ENCODE measurements at regions not wholly inside any gene's neighbourhood (a gene's known extent, or its start where the extent isn't known, plus 50 kb on each side); places are given as distances from the start of the nearest gene placed in this dataset.

DNA sequence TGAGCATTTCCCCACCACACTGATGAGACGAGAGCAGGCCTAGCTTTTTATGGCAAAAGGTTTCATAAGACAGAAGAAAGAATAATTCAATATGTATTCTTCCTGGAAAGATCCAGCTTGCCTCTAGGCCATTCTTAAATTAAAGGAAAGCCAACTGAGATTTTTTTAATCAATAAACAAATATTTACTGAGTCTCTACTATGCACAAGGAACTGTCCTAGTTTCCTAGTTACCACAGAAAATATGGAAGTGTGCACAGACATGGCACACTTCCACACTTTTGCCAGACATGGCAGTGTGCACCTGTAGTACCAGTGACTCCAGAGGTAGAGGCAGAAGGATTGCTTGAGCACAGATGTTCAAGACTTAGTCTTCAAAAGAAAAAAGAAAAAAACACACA lies 281.0 kb downstream of the CETN3 start:
- intact Hi-C loops (cut with micrococcal nuclease), result no loop called here
- Histone ChIP-seq H3K9me3 (replicated peaks) (no peaks in the 10 kb centered on the region), H3K27ac (replicated peaks) (no peak overlapping the region), H3K27me3 (ENCODE audit: low read depth) (no peaks in the 10 kb centered on the region), H3K36me3 (no peaks in the 10 kb centered on the region), H3K4me3 (no peak overlapping the region), H3K4me1 (no peaks in the 10 kb centered on the region)
- DNase-seq, result no peak
- TF ChIP-seq, protein P1, sequence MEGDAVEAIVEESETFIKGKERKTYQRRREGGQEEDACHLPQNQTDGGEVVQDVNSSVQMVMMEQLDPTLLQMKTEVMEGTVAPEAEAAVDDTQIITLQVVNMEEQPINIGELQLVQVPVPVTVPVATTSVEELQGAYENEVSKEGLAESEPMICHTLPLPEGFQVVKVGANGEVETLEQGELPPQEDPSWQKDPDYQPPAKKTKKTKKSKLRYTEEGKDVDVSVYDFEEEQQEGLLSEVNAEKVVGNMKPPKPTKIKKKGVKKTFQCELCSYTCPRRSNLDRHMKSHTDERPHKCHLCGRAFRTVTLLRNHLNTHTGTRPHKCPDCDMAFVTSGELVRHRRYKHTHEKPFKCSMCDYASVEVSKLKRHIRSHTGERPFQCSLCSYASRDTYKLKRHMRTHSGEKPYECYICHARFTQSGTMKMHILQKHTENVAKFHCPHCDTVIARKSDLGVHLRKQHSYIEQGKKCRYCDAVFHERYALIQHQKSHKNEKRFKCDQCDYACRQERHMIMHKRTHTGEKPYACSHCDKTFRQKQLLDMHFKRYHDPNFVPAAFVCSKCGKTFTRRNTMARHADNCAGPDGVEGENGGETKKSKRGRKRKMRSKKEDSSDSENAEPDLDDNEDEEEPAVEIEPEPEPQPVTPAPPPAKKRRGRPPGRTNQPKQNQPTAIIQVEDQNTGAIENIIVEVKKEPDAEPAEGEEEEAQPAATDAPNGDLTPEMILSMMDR (IDR thresholded peaks at IDR 0.05; ENCODE audit: borderline replicate concordance), result no peak

DNA sequence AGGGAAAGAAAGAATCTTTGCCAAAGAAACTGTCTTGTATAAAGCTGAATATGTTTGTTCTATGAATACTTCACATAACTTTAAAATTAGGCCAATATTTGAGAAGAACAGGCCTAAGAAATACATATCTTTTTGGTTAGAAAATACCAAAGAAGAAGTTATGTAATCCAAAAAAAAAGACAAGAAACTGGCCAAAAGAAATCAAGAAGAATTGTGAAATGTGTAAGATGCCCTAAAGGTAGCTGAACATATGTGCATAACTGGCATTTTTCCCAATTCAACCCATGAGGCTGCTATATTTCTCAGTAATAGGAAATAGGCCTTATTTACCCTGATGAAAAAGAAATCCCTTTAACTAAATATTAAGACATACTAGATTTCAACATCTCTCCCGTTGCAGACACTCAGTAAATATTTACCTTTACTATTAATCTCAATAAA lies 290.0 kb downstream of the CETN3 start:
- no peaks in the 10 kb centered on the region for H3K4me1 ChIP-seq
- no peaks in the 10 kb centered on the region for H3K36me3 ChIP-seq
- no peaks in the 10 kb centered on the region for H3K27me3 ChIP-seq (ENCODE audit: low read depth)
- no peak for DNase-seq
- TF ChIP-seq, protein P1 (IDR thresholded peaks at IDR 0.05; ENCODE audit: borderline replicate concordance), result no peak
- H3K9me3 ChIP-seq (replicated peaks), result no peaks in the 10 kb centered on the region
- no peak overlapping the region for H3K4me3 ChIP-seq
- intact Hi-C loops (cut with micrococcal nuclease), result no loop called here
- no peak overlapping the region for H3K27ac ChIP-seq (replicated peaks)

DNA sequence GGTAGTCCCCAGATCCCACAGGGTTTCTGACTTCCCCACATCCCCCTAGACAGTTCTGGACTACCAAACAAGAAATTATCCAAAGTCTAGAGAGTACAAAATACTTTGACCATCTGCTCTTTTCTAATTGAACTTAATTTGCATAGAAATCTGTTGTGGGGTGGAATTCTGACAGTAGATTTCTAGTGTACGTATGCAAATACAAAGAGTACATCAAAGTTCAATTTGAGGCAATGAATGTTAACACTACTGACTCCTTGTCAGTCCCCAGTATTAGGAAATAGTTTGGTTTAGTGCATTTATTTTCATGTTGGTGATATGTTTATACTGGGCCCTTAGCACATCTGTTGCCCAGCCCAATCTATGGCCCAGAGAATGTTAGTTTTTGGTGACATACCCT lies 292.6 kb downstream of the CETN3 start:
- Histone ChIP-seq H3K27me3 (ENCODE audit: low read depth) (no peaks in the 10 kb centered on the region), H3K27ac (replicated peaks) (no peak overlapping the region), H3K9me3 (replicated peaks) (no peaks in the 10 kb centered on the region), H3K36me3 (no peaks in the 10 kb centered on the region), H3K4me3 (no peak overlapping the region), H3K4me1 (peaks cover 5% of the 10 kb centered on the region)
- DNase-seq, result no peak
- TF ChIP-seq, protein P1 (IDR thresholded peaks at IDR 0.05; ENCODE audit: borderline replicate concordance), result no peak
- intact Hi-C loops (cut with micrococcal nuclease), result no loop called here

DNA sequence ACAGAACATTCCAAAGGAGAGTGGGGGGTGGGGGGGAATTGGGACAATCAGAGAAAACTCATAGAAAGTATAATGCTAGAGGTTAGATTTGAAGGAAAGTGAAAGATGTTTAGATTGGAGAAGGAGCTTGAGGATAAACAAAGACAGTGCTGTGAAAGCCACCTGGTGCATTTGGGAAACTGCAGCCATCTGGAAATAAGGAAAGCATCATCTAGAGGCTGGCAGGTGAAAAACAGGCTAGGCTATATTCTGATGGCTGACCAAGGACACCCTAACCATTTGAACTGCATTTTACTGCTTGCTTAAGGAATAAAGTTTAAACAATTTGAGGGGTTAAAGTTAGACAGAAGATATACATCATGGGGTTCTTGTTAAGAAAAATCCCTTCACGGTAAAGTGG lies 296.4 kb downstream of the CETN3 start:
- DNase-seq, result no peak
- Histone ChIP-seq H3K36me3 (no peaks in the 10 kb centered on the region), H3K9me3 (replicated peaks) (peaks cover 15% of the 10 kb centered on the region), H3K27me3 (ENCODE audit: low read depth) (no peaks in the 10 kb centered on the region), H3K4me1 (peaks cover 12% of the 10 kb centered on the region), H3K4me3 (no peak overlapping the region), H3K27ac (replicated peaks) (no peak overlapping the region)
- intact Hi-C loops (cut with micrococcal nuclease), result no loop called here
- TF ChIP-seq, protein P1 (IDR thresholded peaks at IDR 0.05; ENCODE audit: borderline replicate concordance), result no peak

DNA sequence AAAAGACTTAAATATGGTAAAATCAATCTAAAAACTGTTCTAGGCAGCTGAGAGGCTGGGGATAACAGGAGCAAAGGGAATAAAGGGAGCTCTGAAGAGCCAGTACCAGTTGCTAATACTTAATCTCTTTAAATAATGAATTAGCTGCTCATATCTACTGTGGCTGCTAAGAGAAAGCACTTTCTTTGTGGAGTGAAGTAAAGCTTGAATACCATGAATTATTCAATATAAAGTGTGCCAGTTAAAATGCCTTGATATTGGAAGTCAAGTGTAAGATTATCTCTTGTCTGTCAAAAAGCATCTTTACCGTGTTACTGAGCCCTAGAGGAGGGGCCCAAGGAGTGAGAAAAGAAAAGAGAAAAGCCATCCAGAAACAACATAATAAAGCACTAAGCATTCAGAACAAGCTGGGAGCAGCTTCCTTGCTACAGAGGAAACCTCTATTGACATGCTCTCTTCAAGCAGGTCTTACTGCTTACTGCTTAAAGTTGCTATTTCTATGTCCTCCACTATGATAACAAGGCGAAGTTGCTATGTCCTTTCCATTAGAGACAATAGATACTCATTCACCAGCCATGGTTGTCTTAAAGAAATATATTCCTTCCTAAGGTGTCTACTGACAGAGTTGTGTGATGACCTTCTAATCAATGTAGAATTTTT lies 297.4 kb downstream of the CETN3 start:
- H3K4me1 ChIP-seq, result peaks cover 12% of the 10 kb centered on the region
- peaks cover 15% of the 10 kb centered on the region for H3K9me3 ChIP-seq (replicated peaks)
- intact Hi-C loops (cut with micrococcal nuclease), result no loop called here
- peak overlapping the region; percentile 11 for H3K4me3 ChIP-seq
- TF ChIP-seq, protein P1 (IDR thresholded peaks at IDR 0.05; ENCODE audit: borderline replicate concordance), result no peak
- no peaks in the 10 kb centered on the region for H3K27me3 ChIP-seq (ENCODE audit: low read depth)
- no peak for DNase-seq
- H3K27ac ChIP-seq (replicated peaks), result peak overlapping the region; percentile 3
- no peaks in the 10 kb centered on the region for H3K36me3 ChIP-seq

All from left ventricle myocardium inferior (tissue), 1 donor.